ENCODE measurements at regions not wholly inside any gene's neighbourhood (a gene's known extent, or its start where the extent isn't known, plus 50 kb on each side); places are given as distances from the start of the nearest gene placed in this dataset.

GRCh38 chr13:62294244-62294643 lies 878.6 kb upstream of the PCDH20 start:
- no peak overlapping the region for H3K27ac ChIP-seq (ENCODE audit: low read depth in 1 of 2, low read length in 2 of 2)
- H3K9me3 ChIP-seq (ENCODE audit: control insufficient read depth in 4 of 4, low read length in 3 of 4) = no peaks in the 10 kb centered on the region
- 68% methylated on average over 4 of the region's 4 CpGs for WGBS

More at GRCh38 chr13:62294244-62294643, 878.6 kb upstream of the PCDH20 start:
- DNase-seq (ENCODE audit: low spot score) = no peak
- no peaks in the 10 kb centered on the region for H3K36me3 ChIP-seq (ENCODE audit: control insufficient read depth in 4 of 4, insufficient read depth in 3 of 4, low read depth in 1 of 4, low read length in 3 of 4)
- H3K9ac ChIP-seq (ENCODE audit: low read depth in 1 of 2, low read length in 2 of 2) = no peak overlapping the region
- no peak overlapping the region for H3K4me3 ChIP-seq (ENCODE audit: low read depth in 1 of 3, low read length in 3 of 3)
- no peaks in the 10 kb centered on the region for H3K27me3 ChIP-seq (ENCODE audit: control insufficient read depth in 4 of 4, insufficient read depth in 4 of 4, low read length in 3 of 4)
- H3K4me1 ChIP-seq (ENCODE audit: control insufficient read depth in 4 of 4, insufficient read depth in 4 of 4, low read length in 3 of 4) = no peaks in the 10 kb centered on the region
- TF ChIP-seq GABPA (IDR thresholded peaks at IDR 0.05 in 1 of 2, conservative IDR thresholded peaks at IDR 0.05 in 1 of 2) (no peak), HNF4G (IDR thresholded peaks at IDR 0.05) (no peak), CTCF (IDR thresholded peaks at IDR 0.05; ENCODE audit: low read depth, low read length, missing input control) (no peak), ATF3 (IDR thresholded peaks at IDR 0.05) (no peak), SP1 (IDR thresholded peaks at IDR 0.05) (no peak), REST (IDR thresholded peaks at IDR 0.05) (no peak), MAX (IDR thresholded peaks at IDR 0.05) (no peak), RXRA (IDR thresholded peaks at IDR 0.05) (no peak), EGR1 (IDR thresholded peaks at IDR 0.05; ENCODE audit: low read depth in 2 of 2) (no peak), ZBTB33 (IDR thresholded peaks at IDR 0.05) (no peak), YY1 (IDR thresholded peaks at IDR 0.05) (no peak), NR2F2 (IDR thresholded peaks at IDR 0.05) (no peak), RAD21 (IDR thresholded peaks at IDR 0.05) (no peak), FOXA1 (IDR thresholded peaks at IDR 0.05) (no peak), TAF1 (conservative IDR thresholded peaks at IDR 0.05) (no peak), FOXA2 (IDR thresholded peaks at IDR 0.05) (no peak), JUND (IDR thresholded peaks at IDR 0.05) (no peak), HNF4A (conservative IDR thresholded peaks at IDR 0.05) (no peak)

All from liver (tissue), 8 donors.